ENCODE measurements at regions not wholly inside any gene's neighbourhood (a gene's known extent, or its start where the extent isn't known, plus 50 kb on each side); places are given as distances from the start of the nearest gene placed in this dataset.

GRCh38 chr18:65049586-65049985 lies 701.2 kb upstream of the CDH7 start:
- TF ChIP-seq, protein P1, sequence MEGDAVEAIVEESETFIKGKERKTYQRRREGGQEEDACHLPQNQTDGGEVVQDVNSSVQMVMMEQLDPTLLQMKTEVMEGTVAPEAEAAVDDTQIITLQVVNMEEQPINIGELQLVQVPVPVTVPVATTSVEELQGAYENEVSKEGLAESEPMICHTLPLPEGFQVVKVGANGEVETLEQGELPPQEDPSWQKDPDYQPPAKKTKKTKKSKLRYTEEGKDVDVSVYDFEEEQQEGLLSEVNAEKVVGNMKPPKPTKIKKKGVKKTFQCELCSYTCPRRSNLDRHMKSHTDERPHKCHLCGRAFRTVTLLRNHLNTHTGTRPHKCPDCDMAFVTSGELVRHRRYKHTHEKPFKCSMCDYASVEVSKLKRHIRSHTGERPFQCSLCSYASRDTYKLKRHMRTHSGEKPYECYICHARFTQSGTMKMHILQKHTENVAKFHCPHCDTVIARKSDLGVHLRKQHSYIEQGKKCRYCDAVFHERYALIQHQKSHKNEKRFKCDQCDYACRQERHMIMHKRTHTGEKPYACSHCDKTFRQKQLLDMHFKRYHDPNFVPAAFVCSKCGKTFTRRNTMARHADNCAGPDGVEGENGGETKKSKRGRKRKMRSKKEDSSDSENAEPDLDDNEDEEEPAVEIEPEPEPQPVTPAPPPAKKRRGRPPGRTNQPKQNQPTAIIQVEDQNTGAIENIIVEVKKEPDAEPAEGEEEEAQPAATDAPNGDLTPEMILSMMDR (conservative IDR thresholded peaks at IDR 0.05), result no peak
- no peak for TF ChIP-seq EZH2 (IDR thresholded peaks at IDR 0.05; ENCODE audit: low read depth)

All from PC-9 (cell line).